ENCODE measurements at regions not wholly inside any gene's neighbourhood (a gene's known extent, or its start where the extent isn't known, plus 50 kb on each side); places are given as distances from the start of the nearest gene placed in this dataset.
A peak's percentile ranks its signal among the peaks of the same experiment; 100 is the strongest.

DNA sequence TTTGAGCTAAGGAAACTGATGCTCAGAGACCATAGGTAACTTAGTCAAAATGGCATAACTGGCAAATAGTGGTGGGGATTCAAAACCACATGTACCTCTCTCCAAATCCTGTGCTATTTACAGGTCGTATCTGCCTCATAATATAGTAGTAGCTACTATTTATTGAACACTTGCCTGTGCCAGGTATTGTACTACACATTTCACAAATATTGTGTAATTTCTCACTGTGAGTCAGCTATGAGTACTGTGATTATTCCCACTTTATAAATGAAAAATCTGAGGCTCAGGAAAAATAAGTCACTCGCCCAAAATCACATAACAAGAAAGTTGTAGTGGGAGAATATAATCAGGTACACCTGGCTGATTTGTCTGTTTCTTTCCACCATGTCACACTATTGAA, 199.8 kb upstream of the FAT3 start:
- TF ChIP-seq, protein P1, sequence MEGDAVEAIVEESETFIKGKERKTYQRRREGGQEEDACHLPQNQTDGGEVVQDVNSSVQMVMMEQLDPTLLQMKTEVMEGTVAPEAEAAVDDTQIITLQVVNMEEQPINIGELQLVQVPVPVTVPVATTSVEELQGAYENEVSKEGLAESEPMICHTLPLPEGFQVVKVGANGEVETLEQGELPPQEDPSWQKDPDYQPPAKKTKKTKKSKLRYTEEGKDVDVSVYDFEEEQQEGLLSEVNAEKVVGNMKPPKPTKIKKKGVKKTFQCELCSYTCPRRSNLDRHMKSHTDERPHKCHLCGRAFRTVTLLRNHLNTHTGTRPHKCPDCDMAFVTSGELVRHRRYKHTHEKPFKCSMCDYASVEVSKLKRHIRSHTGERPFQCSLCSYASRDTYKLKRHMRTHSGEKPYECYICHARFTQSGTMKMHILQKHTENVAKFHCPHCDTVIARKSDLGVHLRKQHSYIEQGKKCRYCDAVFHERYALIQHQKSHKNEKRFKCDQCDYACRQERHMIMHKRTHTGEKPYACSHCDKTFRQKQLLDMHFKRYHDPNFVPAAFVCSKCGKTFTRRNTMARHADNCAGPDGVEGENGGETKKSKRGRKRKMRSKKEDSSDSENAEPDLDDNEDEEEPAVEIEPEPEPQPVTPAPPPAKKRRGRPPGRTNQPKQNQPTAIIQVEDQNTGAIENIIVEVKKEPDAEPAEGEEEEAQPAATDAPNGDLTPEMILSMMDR (IDR thresholded peaks at IDR 0.05; ENCODE audit: insufficient read depth, low read depth, low read length, missing control alignments): no peak
- H3K4me3 ChIP-seq (ENCODE audit: low read length): no peak overlapping the region
- DNase-seq (ENCODE audit: low read depth): peak; percentile 35

DNA sequence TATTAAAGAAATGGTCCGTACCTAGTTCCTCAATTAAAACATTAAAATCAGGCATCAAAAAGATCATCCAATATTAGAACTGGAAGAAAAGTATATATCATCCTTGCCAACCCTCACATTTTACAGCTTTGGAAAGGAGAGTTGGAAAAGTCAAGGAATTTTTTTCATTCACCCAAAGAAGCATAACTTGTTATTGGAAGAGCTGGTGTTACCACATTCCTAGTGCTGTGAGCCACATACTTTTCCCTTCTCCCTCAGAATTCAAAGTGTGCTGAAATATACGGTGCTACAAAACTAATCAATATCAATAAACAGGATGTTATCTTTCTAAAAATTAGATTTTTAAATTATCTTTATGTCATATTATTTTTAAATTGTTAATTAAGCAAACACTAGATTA, 202.1 kb upstream of the FAT3 start:
- no peak overlapping the region for H3K4me3 ChIP-seq (ENCODE audit: low read length)
- TF ChIP-seq, protein P1 (IDR thresholded peaks at IDR 0.05; ENCODE audit: insufficient read depth, low read depth, low read length, missing control alignments): no peak
- peak; percentile 24 for DNase-seq (ENCODE audit: low read depth)

DNA sequence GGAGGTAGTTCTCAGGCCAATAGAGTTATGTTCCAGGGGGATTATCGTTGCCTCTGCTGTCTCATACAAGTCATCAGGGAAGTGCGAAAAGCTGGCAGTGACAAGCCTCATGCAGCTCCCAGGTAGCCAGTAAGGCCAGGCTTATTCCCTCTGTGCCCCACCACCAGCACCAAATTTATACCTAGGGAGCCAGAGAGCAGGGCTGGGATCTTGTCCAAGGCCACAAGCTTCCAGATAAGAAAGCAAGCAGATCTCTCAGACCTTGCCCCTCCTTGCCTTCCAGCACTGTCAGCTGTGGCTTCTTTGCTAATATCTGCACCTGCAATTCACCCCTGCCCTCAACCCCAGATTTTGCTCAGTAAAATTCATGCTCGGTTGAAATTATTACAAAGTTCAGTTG, 206.3 kb upstream of the FAT3 start:
- TF ChIP-seq, protein P1 (IDR thresholded peaks at IDR 0.05; ENCODE audit: insufficient read depth, low read depth, low read length, missing control alignments): no peak
- no peak for DNase-seq (ENCODE audit: low read depth)

DNA sequence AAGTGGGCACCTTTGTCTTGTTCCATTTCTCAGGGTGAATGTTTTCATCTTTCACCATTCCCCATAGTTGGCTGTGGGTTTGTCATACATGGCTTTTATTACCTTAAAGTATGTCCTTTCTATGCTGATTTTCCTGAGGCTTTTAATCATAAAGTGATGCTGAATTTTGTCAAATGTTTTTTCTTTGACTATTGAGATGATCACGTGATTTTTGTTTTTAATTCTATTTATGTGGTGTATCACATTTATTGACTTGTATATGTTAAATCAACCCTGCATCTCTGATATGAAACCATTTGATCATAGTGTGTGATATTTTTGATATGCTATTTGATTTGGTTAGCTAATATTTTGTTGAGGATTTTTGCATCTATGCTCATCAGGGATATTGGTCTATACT, 216.4 kb upstream of the FAT3 start:
- no peak overlapping the region for H3K4me3 ChIP-seq (ENCODE audit: low read length)
- no peak for DNase-seq (ENCODE audit: low read depth)
- TF ChIP-seq, protein P1 (IDR thresholded peaks at IDR 0.05; ENCODE audit: insufficient read depth, low read depth, low read length, missing control alignments): no peak

More for the DNA sequence above, 206.3 kb upstream of the FAT3 start:
- H3K4me3 ChIP-seq (ENCODE audit: low read length): no peak overlapping the region

DNA sequence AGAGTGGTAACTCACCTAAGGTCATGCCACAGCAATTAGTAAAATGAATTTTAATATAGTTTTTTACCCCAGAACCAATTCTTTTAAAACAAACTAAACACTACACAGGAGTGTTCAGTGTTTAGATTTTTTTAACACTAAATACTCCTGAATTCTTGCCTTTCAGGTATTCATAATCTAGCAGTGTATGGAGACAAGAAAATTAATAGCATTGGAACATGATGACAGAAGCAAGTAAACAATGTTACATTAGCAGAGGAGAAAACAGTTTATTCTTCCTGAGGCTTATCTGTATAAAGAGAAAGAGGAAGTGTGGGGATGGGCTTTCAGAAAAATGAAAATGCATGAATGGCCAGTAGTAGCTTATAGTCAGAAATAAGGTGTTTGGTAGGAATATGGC, 222.1 kb upstream of the FAT3 start:
- H3K4me3 ChIP-seq (ENCODE audit: low read length): no peak overlapping the region
- TF ChIP-seq, protein P1 (IDR thresholded peaks at IDR 0.05; ENCODE audit: insufficient read depth, low read depth, low read length, missing control alignments): no peak
- no peak for DNase-seq (ENCODE audit: low read depth)

DNA sequence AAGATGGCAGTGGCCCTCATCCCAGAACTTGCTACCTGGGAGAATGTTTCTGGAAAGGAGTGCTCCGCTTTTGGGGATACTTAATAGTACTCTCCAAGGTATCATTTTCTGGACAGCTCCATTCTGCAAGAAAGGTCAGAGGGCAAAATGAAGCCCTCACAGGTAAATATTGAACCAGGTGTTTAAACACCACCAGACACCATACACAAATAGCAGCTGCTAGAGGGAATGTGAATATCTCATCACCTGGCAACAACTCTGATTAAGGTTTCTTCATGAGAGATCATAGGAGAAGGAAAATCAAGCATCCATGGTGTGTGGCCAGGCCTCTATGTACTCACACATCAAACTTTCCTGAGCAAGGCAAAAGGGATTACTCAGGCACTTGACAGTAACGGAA, 226.1 kb upstream of the FAT3 start:
- no peak for DNase-seq (ENCODE audit: low read depth)
- H3K4me3 ChIP-seq (ENCODE audit: low read length): no peak overlapping the region
- TF ChIP-seq, protein P1 (IDR thresholded peaks at IDR 0.05; ENCODE audit: insufficient read depth, low read depth, low read length, missing control alignments): no peak

- TF ChIP-seq, protein P1 (IDR thresholded peaks at IDR 0.05; ENCODE audit: insufficient read depth, low read depth, low read length, missing control alignments): no peak
- no peak overlapping the region for H3K4me3 ChIP-seq (ENCODE audit: low read length)
- DNase-seq (ENCODE audit: low read depth): no peak
Observed at GRCh38 chr11:91997226-91997625, 227.4 kb upstream of the FAT3 start.

All from epithelial cell of esophagus (primary cell).